NCI-H748 (cell line): ENCODE measurements at regions not wholly inside any gene's neighbourhood (a gene's known extent, or its start where the extent isn't known, plus 50 kb on each side); places are given as distances from the start of the nearest gene placed in this dataset.
"Not testable (repeated sequence)": the region's sequence is repeated elsewhere in the genome, so short reads cannot be mapped to it uniquely, and the experiment has no call there.

Experiments used
- DNase-seq: peaks from one replicate; lab custom pipeline; 2025; ENCODE audit not compliant: unreplicated experiment; lab: John Stamatoyannopoulos, UW

DNA sequence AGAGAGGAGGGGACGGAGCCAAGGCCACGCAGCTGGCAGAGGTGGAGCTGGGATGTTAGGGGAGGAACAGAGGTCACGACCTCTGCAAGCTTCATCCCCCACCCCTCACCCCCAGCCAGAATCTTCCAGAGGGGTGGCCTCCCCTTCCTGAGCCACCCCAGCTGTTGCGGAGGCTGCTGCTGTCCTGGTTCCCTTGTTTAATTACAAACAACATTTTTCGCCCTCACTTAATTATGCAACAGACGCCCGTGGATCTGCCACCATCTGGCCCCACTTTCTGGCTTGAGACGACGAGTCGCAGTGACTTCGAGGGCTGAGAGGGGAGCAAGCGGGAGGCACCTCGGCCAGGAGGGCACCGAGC is 153.7 kb upstream of the PTPN1 start:
- no peak for DNase-seq

GRCh38 chr20:50356962-50357782 is 153.0 kb upstream of the PTPN1 start:
- DNase-seq = no peak

- DNase-seq = no peak
Measured at GRCh38 chr20:50357783-50358161, 152.4 kb upstream of the PTPN1 start.

- no peak for DNase-seq
Measured at GRCh38 chr20:50358166-50358565, 152.0 kb upstream of the PTPN1 start.

DNA sequence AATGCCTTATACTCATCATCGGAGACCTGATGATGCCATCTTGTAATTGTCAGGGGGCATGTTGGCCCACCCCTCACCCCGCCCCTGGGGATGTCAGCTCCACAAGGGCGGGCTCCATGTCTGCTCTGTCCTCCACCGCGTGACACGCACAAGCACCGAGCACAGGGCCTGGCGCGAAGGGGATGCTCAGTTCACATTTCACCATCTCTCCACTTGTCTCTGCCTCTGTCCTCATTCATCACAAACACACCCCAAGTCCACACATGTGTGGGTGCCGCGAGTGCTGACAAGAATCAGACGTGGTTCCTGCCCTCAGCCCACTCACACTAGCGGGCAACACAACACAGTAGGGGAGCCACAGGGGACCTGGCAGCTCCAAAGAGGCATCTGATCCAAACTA is 151.2 kb upstream of the PTPN1 start:
- no peak for DNase-seq

DNA sequence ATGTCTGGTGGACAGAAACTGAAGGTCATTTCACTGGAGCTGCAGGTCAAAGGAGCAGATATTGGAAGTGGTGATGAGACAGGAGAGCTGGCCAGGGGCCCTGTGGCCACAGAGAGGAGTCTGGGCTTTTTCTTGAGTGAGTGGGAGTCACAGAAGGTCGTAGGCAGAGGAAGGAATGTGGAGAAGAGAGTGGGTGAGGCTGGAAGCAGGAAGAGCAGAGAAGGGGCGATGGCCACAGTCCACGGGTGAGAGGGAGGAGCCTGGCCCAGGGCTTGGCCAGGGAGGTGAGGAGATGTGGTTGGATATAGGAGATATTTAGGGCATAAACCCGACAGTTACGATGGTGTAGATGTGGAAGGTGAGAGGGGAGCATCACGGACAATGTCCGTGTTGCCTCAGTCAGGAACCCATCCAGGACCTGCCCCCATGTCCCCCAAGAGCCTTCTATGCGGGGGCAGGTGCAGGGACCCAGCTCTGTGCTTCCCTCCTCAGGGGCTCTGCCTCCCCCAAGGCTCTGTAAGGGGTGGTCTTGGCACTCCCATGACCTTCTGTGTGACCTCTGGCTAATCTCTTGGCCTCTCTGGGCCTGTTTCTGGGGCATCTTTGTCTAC is 150.5 kb upstream of the PTPN1 start:
- DNase-seq = no peak

DNA sequence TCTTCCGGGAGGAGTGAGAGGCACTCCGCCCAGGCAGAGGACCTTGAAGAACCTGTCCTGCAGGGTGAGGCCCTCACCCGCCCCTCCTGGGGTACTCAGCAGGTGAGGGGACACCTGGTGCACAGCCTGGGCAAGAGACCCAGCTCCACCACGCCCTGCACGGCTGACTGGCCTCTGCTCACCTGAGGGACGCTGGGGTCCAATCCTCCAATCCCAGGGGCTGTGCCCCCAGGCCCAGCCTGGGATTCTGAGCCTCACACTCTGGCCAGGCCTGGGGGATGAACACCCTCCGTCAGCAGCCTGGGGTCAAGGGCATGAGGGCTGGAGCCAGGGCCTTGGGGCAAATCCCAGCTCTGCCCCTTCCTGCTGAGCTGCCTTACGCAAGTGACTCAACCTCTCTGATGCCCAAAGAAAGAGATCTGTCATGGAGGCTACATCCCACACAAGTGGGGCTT is 149.9 kb upstream of the PTPN1 start:
- peak; percentile 22 for DNase-seq

- no peak for DNase-seq
Measured at GRCh38 chr20:50360921-50361320, 149.3 kb upstream of the PTPN1 start.

- not testable (repeated sequence) for DNase-seq
Measured at GRCh38 chr20:50362177-50362576, 148.0 kb upstream of the PTPN1 start.

DNA sequence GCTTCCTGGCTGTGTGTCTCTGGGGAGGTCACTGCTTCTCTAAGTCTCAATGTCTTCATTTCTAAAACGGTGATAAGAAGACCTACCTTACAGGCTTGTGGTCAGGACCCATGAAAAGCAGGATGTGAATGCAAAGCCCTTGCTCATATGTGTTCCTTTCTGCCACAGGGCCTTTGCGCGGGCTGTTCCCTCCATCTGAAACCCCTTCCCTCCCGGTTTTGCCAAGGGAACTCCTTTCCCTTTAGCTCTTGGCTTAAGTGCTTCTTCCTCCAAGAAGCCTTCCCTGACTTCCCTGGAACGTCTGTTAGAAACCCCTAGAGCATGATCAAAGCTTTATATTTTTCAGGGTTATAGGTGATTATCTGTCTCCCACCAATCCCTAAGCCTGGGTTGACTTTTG is 147.2 kb upstream of the PTPN1 start:
- DNase-seq = no peak

DNA sequence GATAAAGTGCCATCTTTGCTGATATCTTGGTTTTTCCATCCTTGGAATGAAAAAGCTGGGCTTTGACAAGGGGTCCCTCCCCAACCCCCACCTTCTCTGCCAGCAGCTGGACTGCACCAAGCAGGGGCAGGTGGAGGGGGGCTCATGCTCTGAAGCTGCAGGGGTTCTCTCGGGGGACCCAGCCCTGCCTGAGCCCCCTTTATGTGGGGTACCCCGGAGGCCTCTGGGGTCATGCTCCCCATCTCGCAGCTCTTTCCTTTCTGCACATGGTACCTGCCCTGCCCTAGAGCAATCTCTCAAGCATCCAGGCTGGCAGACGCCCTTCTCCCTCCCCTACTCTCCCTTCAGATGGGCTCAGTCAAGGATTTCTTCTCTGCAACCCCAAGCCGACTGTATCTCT is 146.7 kb upstream of the PTPN1 start:
- DNase-seq = no peak

GRCh38 chr20:50364542-50364941 is 145.6 kb upstream of the PTPN1 start:
- DNase-seq = no peak

- DNase-seq = peak; percentile 97
Measured at GRCh38 chr20:50366270-50367103, 143.7 kb upstream of the PTPN1 start.

- DNase-seq = no peak
Measured at GRCh38 chr20:50367104-50367674, 143.0 kb upstream of the PTPN1 start.

DNA sequence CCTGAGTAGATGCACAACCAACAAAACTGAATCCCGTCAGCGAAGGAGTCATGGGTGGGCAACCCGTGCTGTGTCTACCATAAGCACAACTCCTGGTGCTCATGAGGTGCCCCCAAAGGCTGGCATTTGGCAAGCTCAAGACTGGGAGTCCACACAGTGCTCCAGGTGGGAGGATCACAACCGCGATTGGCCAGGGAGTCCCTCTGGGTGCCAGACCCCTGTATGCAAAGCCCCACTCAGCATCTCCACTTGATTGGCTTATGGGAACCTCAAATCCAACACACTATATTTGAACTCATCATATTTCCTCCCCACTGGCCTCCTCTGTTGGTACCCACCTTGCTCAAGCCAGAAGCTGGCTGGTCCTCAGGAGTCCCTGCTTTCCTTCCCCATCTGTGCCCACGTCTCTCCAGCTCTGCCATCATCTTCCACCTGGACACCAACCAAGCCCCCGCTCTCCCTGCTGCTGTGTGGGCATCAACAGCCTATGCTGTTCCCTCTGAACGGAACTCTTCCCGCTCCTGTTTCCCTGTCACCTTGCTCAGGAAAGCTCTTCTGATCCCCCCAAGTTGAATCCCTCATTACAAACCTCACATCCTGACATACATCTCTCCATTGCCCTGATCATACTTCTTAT is 142.3 kb upstream of the PTPN1 start:
- DNase-seq = no peak

DNA sequence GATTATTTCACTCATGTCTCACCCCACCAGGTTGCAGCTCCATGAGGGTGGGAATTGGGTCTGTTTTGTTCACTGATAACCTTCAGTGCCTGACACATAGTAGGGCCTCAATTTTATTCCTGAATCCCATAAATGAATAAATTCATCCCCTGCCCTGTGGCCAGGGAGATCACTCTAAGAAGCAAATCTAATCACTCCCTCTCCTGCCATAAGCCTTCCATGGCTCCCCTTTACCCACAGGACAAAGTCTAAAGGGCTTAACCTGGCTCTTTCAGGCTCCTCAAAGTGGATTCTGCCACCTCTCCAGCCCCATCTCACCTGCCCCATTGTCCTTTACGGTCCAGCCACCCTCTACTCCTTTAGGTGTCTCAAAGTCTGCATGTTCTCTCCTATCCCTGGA is 141.8 kb upstream of the PTPN1 start:
- no peak for DNase-seq

DNA sequence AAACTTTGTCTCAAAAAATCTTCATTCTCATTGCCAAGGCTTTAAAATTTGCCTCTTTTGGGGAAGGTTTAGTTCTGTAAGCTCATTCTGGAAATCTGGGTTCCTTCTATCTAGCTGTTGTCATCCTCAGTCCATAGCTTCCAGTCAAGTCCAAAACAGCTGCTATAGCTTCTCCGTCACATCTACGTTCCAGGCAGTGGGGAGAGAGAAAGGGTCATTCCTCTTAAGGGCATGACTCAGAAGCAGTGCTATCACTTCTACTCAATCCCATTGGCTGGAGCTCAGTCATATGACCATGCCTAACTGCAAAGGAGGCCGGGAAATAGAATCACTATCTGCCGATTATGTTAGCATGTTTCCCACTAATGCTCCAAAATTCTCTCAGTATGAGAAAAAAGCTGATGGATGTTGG is 141.4 kb upstream of the PTPN1 start:
- DNase-seq = no peak

DNA sequence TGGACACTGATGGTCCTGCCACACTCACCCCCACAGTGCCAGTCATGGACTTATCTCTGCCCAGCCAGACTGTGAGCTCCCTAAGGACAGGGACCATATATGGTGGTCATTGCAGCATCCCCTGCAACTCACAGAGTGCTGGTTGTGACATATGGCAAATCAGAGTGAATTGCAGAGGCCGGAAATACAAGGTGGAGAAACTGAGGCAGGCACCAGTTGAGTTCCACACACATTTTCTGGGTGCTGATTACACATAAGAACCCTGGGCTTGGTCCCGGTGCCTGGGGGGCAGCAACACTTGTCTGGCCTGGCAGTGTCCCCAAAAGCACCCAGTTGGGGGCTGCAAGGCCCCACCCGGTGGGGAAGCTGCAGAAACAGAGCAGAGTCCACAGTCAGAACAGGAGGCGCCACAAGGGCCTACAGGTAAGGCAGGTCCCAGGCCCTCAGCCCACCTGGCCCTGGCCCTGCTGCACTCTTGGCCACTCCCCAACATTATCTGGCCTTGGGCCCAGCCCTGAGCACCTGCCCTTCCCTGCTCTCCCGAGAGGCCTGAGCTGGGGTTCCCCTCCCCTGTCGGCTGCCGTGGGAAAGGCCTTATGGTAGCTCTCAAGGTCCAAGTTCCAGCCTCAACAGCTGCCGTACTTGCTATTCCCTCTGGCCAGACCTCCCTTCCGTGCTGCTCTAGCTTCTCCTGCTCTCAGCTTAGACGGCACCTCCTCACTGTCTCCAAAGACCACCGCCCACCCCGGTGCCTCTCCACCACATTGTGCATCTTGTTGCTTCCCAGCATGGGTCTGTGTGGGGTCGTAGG is 140.8 kb upstream of the PTPN1 start:
- DNase-seq = peak; percentile 36

DNA sequence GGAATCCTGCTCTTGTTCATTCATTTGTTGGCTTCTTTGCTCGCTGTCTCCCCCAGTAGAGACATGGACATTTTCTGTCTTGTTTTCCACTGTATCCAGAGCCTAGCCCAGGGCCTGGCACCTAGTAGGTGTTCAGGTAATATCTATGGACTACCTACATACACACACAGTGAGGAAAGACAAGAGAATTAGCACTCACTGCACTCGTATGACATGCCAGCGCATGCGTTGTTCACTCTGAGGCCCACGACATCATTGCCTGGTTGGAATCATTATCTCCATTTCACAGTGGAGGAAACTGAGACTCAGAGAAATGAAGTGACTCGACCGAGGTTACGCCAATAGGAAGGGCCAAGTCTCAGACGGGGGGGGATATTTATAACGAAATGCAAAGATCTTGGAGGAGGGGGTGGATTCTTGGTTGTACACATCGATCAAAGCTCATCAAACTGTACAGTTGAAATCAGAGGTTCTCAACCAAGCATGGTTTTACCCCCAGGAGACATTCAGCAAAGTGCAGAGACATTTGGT is 140.1 kb upstream of the PTPN1 start:
- DNase-seq = no peak
